Ovary (tissue), 3 donors: ENCODE measurements at regions not wholly inside any gene's neighbourhood (a gene's known extent, or its start where the extent isn't known, plus 50 kb on each side); places are given as distances from the start of the nearest gene placed in this dataset.

Experiments used
- CTCF ChIP-seq, 3 donors: fragments of 450-650 bp in 2 of 3; fragments of 200-600 bp in 1 of 3; IDR thresholded peaks; one replicate each; pipeline versions ENCODE4 v1.5.1 to v1.8.0; 2016 to 2022; ENCODE audit warnings: antibody characterized with exemption in 3 of 3, mild to moderate bottlenecking in 1 of 3
- EP300 ChIP-seq: sonication (generic); formaldehyde crosslinking; IDR thresholded peaks from one replicate; pipeline ENCODE4 v1.6.1; 2017; ENCODE audit warnings: antibody characterized with exemption
- POLR2A ChIP-seq: fragments of 450-650 bp; IDR thresholded peaks from one replicate; pipeline ENCODE4 v1.6.1; 2017; ENCODE audit warnings: antibody characterized with exemption, mild to moderate bottlenecking, moderate library complexity
- donor health status: DM: no; HTN: no; CAD: no.

- TF ChIP-seq CTCF (IDR thresholded peaks at IDR 0.05) (no peak), POLR2A (no peak), EP300 (no peak)
Measured at GRCh38 chr12:58082996-58083395, 141.6 kb downstream of the ATP23 start.
